T-helper 2 cell treated with Interferon-gamma antibody and Interleukin-4, amounts not matched to agents 5 μg/mL and 100 μg/mL, for 36 hours (primary cell): ENCODE measurements at regions not wholly inside any gene's neighbourhood (a gene's known extent, or its start where the extent isn't known, plus 50 kb on each side); places are given as distances from the start of the nearest gene placed in this dataset.
"Not testable (repeated sequence)": the region's sequence is repeated elsewhere in the genome, so short reads cannot be mapped to it uniquely, and the experiment has no call there.

ENCODE experiments used
- DNase-seq: peaks from one replicate; pipeline ENCODE4 v3.0.0; 2021; ENCODE audit warnings: low spot score
- H3K27ac Mint-ChIP-seq: one replicate; pipeline ENCODE4 v1.8.0; 2021; ENCODE audit warnings: mild to moderate bottlenecking, mixed read lengths
- H3K27me3 Mint-ChIP-seq: one replicate; pipeline ENCODE4 v1.8.0; 2021; ENCODE audit warnings: low read depth, mixed read lengths
- H3K36me3 Mint-ChIP-seq: one replicate; pipeline ENCODE4 v1.8.0; 2021; ENCODE audit warnings: low read depth, mixed read lengths
- H3K4me1 Mint-ChIP-seq: one replicate; pipeline ENCODE4 v1.8.0; 2021; ENCODE audit warnings: low read depth, mixed read lengths
- H3K4me3 Mint-ChIP-seq: one replicate; pipeline ENCODE4 v1.8.0; 2022; ENCODE audit warnings: mild to moderate bottlenecking, moderate library complexity, mixed read lengths
- H3K9me3 Mint-ChIP-seq: one replicate; pipeline ENCODE4 v1.8.0; 2021; ENCODE audit warnings: mixed read lengths

DNA sequence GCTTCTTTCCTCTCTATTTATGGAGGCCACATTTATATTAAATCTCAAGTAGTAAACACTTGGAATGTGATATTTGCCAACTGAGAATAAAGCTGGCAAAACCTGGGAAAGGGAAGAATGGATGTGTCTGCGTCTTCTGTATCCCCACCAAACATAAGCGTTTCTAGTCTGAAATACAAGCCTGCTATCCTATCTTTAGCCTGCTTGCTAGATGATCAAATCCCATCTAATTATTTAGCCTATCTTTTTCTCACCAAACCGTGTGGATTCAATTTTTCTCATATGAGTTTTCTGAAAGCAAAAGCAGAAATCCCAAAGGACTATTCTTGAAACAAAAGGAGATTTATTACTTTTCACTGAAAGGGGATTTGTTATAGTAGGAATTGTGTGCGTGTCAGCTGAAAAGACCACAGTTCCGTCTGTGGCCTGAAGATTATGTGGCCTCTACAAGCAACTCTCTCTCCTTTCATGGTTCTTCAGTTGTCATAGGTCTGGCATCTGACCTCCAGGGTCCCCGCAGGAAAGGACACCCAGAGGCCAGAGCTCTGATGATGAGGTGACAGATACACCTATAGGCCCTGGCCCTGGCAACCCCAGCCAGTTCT is 266.0 kb upstream of the MCTP2 start:
- no peaks in the 10 kb centered on the region for H3K9me3 Mint-ChIP-seq
- H3K27ac Mint-ChIP-seq = no peak overlapping the region
- H3K27me3 Mint-ChIP-seq = no peaks in the 10 kb centered on the region
- no peaks in the 10 kb centered on the region for H3K4me1 Mint-ChIP-seq
- no peak overlapping the region for H3K4me3 Mint-ChIP-seq
- no peaks in the 10 kb centered on the region for H3K36me3 Mint-ChIP-seq
- DNase-seq = no peak

DNA sequence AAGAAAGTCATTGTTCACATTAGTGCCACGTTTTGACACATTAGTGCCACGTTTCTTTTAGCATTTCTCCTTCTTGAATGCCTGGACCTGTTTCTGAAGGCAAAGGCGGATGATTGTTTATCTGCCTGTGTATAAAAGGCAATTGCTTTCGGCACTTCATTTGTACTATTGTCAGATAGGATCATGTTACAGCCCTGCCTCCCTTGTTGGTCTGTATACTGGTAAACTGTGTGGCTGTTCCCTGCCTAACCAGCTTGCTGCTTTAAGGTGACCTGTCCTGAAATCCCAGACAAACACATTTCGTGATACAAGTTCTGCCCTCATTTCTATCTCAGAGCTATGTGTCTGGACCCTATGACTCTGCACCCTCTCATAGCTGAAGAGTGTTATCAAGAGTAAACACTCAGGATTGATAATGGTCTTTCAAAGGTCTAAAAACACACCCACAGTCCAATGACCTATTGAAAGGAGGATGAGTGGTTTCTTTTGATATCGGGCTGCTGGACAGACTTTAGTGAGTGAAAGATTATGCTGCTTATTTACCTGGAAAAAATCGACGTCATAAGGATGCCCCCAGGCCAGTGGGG is 276.3 kb upstream of the MCTP2 start:
- DNase-seq = no peak
- no peak overlapping the region for H3K4me3 Mint-ChIP-seq
- no peaks in the 10 kb centered on the region for H3K36me3 Mint-ChIP-seq
- H3K4me1 Mint-ChIP-seq = no peaks in the 10 kb centered on the region
- peaks cover 2% of the 10 kb centered on the region for H3K27me3 Mint-ChIP-seq
- H3K27ac Mint-ChIP-seq = no peak overlapping the region
- no peaks in the 10 kb centered on the region for H3K9me3 Mint-ChIP-seq

- H3K4me3 Mint-ChIP-seq = no peak overlapping the region
- H3K27me3 Mint-ChIP-seq = no peaks in the 10 kb centered on the region
- no peaks in the 10 kb centered on the region for H3K4me1 Mint-ChIP-seq
- no peak overlapping the region for H3K27ac Mint-ChIP-seq
- H3K36me3 Mint-ChIP-seq = no peaks in the 10 kb centered on the region
- H3K9me3 Mint-ChIP-seq = no peaks in the 10 kb centered on the region
- DNase-seq = no peak
These were observed 282.6 kb upstream of the MCTP2 start for GRCh38 chr15:93948726-93949125.

GRCh38 chr15:93943586-93943985 is 287.8 kb upstream of the MCTP2 start:
- H3K9me3 Mint-ChIP-seq = no peaks in the 10 kb centered on the region
- H3K27ac Mint-ChIP-seq = no peak overlapping the region
- H3K27me3 Mint-ChIP-seq = peaks cover 2% of the 10 kb centered on the region
- H3K4me3 Mint-ChIP-seq = no peak overlapping the region
- H3K36me3 Mint-ChIP-seq = no peaks in the 10 kb centered on the region
- DNase-seq = no peak
- H3K4me1 Mint-ChIP-seq = no peaks in the 10 kb centered on the region

DNA sequence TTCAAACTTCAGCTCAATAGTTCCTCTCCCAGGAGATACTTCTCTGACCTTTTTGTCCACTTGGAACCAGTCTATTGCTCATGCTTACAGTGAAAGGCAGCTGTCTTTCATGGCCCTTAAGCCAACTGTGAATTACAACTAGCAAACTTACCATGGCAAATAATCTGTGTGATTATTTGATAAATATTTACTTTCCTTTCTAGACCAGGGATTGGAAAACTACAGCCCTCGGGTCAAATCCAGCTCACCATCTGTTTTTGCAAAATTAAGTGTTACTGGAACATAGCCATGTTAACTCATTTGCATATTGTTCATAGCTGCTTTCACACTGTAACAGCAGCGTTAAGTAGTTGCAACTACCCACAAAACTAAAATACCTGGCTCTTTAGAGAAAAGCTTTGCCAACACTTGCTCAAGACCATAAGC is 289.1 kb upstream of the MCTP2 start:
- peaks cover 2% of the 10 kb centered on the region for H3K27me3 Mint-ChIP-seq
- H3K4me1 Mint-ChIP-seq = no peaks in the 10 kb centered on the region
- no peak overlapping the region for H3K27ac Mint-ChIP-seq
- H3K36me3 Mint-ChIP-seq = no peaks in the 10 kb centered on the region
- H3K4me3 Mint-ChIP-seq = no peak overlapping the region
- no peak for DNase-seq
- no peaks in the 10 kb centered on the region for H3K9me3 Mint-ChIP-seq

DNA sequence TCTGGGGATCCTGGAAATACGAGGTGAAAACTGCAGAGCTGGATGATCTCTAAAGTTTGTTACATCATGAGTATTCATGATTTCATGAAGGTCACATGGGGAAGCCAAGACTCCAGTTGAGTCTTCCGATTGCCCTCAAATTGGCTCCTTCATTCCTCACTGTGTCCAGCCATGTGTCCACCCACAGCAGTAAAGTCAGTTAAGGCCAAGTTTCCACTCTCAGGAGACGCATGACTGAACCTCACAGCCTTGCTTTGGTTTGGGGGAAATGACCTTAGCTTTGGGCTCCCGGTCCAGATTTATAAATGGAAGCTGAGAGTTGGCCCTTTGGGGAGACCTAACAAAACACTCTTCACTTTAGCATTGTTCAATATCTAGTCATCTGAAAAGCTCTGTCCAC is 289.7 kb upstream of the MCTP2 start:
- Mint-ChIP-seq H3K9me3 (no peaks in the 10 kb centered on the region), H3K4me1 (no peaks in the 10 kb centered on the region), H3K36me3 (no peaks in the 10 kb centered on the region), H3K27ac (no peak overlapping the region), H3K4me3 (no peak overlapping the region), H3K27me3 (peaks cover 2% of the 10 kb centered on the region)
- DNase-seq = no peak

DNA sequence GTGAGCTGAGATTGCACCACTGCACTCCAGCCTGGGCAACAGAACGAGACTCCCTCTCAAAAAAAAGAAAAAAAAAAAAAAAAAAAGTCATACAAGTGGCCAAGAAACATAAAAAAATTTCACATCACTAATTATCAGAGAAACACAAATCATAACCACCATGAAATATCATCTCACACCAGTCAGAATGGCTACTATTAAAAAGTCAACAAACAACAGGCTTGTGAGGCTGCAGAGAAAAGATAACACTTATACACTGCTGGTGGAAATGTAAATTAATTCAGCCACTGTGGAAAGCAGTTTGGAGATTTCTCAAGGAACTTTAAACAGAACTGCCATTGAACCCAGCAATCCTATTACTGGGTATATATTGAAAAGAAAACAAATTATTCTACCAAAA is 291.1 kb upstream of the MCTP2 start:
- no peaks in the 10 kb centered on the region for H3K9me3 Mint-ChIP-seq

DNA sequence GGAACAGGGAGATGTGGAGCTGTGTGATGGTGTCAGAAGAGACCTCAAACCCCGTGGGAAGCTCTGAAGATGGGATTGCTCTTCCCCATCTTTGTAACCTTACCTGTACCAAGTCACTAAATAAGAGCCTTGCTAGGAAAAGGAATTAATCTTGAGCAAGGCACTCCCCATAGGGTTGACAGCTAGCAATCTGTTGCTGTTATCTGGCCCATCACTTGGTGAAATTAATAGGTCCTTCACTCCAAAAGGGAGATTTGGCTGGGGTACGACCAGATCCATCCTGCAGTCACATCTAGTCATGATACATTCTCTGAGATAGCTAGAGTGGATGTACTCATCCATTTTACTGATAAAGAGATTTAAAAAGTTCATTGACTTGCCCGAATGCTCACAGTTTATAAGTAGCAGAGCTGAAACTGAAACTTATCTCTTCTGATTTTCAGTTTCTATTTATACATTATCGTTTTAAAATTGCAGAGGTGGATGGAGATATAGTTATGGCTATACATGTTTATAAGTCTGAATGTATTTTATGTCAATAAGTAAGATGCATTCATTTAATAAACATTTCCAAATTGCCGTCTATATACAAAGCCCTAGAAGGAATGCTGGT is 299.1 kb upstream of the MCTP2 start:
- Mint-ChIP-seq H3K4me1 (peaks cover 5% of the 10 kb centered on the region), H3K27ac (no peak overlapping the region), H3K27me3 (peaks cover 4% of the 10 kb centered on the region), H3K9me3 (no peaks in the 10 kb centered on the region), H3K4me3 (no peak overlapping the region), H3K36me3 (no peaks in the 10 kb centered on the region)
- DNase-seq = no peak

More for the DNA sequence above, 291.1 kb upstream of the MCTP2 start:
- Mint-ChIP-seq H3K4me1 (no peaks in the 10 kb centered on the region), H3K27me3 (peaks cover 2% of the 10 kb centered on the region), H3K4me3 (no peak overlapping the region), H3K27ac (no peak overlapping the region), H3K36me3 (no peaks in the 10 kb centered on the region)
- DNase-seq = no peak

DNA sequence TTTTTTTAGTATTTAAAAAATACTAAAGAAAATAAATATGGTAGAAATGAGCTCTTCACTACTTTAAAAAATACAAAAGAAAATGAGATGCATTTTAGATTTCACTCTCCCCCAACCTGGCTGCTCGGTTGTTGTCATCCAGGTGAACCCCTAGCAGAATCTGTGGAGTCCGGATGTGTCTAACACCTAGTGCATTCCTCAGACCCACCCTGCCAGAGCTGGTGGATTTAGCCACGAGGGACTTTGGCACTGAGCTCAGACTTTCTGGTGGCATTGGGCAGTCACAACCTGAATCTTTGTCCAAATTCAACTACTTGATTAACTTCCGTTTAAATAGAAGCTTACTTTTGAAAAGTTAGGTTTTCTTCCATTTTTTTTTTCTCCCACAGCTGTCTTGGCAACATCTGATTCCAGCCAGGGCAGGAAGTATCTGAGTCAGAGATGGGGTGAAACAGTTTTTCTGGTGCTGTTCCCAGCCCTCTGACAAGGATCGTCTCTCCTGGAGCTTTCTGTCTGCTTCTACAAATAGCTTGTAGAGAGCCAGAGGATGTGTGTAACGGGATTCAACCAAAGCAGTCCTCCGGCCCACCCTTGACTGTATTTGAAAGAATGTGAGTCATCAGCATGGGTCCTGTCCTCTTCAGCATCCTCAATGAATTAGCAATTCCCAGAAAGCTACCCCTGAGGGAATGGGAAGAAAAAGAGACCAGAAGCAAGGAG is 301.8 kb upstream of the MCTP2 start:
- peaks cover 4% of the 10 kb centered on the region for H3K27me3 Mint-ChIP-seq
- DNase-seq = no peak
- H3K36me3 Mint-ChIP-seq = no peaks in the 10 kb centered on the region
- no peaks in the 10 kb centered on the region for H3K9me3 Mint-ChIP-seq
- H3K27ac Mint-ChIP-seq = no peak overlapping the region
- no peak overlapping the region for H3K4me3 Mint-ChIP-seq
- H3K4me1 Mint-ChIP-seq = peaks cover 5% of the 10 kb centered on the region

DNA sequence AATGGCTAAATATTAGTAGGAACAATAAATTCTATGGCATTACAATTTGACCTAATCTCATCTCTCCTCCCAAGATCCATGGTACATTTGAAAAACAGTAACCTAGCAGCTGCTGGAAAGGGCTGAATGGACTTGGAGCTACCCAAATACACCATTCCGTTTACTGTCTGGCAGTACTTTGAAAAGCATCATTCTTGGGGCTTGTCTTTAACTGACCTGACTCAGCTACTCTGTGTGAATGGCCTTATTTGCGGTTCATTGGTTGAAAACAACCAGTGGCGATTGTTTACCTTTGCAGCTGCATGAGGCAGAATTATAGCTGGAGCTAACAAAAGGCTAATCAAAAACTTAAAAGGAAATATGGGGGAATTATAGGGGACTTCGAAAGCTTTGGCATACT is 311.2 kb upstream of the MCTP2 start:
- H3K4me3 Mint-ChIP-seq = no peak overlapping the region
- H3K27me3 Mint-ChIP-seq = no peaks in the 10 kb centered on the region
- H3K27ac Mint-ChIP-seq = no peak overlapping the region
- no peaks in the 10 kb centered on the region for H3K36me3 Mint-ChIP-seq
- H3K9me3 Mint-ChIP-seq = no peaks in the 10 kb centered on the region
- DNase-seq = no peak
- no peaks in the 10 kb centered on the region for H3K4me1 Mint-ChIP-seq

GRCh38 chr15:93918801-93919200 is 312.6 kb upstream of the MCTP2 start:
- H3K27ac Mint-ChIP-seq, DNase-seq, H3K9me3 Mint-ChIP-seq, H3K4me3 Mint-ChIP-seq, H3K36me3 Mint-ChIP-seq, H3K27me3 Mint-ChIP-seq, H3K4me1 Mint-ChIP-seq: not testable (repeated sequence)

- Mint-ChIP-seq H3K27me3 (no peaks in the 10 kb centered on the region), H3K36me3 (no peaks in the 10 kb centered on the region)
These were observed 314.2 kb upstream of the MCTP2 start for GRCh38 chr15:93917181-93917580.

DNA sequence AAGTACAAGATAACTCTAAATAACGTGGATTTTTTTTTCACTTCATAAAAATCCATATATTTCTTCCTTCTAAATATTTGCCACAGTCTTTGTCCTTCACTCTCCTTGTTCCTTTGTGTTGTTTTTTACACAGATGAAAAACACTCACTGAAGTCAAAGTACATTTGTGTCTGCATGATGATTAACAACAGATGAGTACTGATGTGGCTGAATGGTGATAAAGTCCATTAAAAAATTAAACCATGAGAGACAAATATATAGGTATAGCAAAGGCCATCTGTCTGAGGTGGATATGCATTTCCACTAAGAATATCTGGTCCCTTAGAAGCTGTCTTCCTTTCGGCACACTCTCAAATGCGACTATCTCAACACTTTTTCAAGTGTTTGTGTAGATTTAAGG is 317.5 kb upstream of the MCTP2 start:
- no peaks in the 10 kb centered on the region for H3K9me3 Mint-ChIP-seq
- no peaks in the 10 kb centered on the region for H3K4me1 Mint-ChIP-seq
- DNase-seq = no peak
- H3K27me3 Mint-ChIP-seq = no peaks in the 10 kb centered on the region
- H3K27ac Mint-ChIP-seq = no peak overlapping the region
- H3K36me3 Mint-ChIP-seq = no peaks in the 10 kb centered on the region
- H3K4me3 Mint-ChIP-seq = no peak overlapping the region

More at GRCh38 chr15:93917181-93917580, 314.2 kb upstream of the MCTP2 start:
- Mint-ChIP-seq H3K9me3 (no peaks in the 10 kb centered on the region), H3K4me3 (no peak overlapping the region), H3K4me1 (no peaks in the 10 kb centered on the region), H3K27ac (no peak overlapping the region)
- DNase-seq = no peak

- H3K27ac Mint-ChIP-seq = no peak overlapping the region
- no peaks in the 10 kb centered on the region for H3K27me3 Mint-ChIP-seq
- H3K4me1 Mint-ChIP-seq = no peaks in the 10 kb centered on the region
- H3K36me3 Mint-ChIP-seq = no peaks in the 10 kb centered on the region
- no peaks in the 10 kb centered on the region for H3K9me3 Mint-ChIP-seq
- no peak for DNase-seq
- H3K4me3 Mint-ChIP-seq = no peak overlapping the region
These were observed 318.1 kb upstream of the MCTP2 start for GRCh38 chr15:93913310-93913709.
